HG03039 (cell line): ENCODE measurements at regions not wholly inside any gene's neighbourhood (a gene's known extent, or its start where the extent isn't known, plus 50 kb on each side); places are given as distances from the start of the nearest gene placed in this dataset.

Experiments used
- ATAC-seq: cut with Tn5 transposase; IDR thresholded peaks from one replicate; pipeline ENCODE4 v1.9.1; 2021; ENCODE audit warnings: mild to moderate bottlenecking, moderate library complexity; ENCODE audit not compliant: unreplicated experiment

- ATAC-seq: no peak
These were observed 53.6 kb upstream of the LYVE1 start for GRCh38 chr11:10622108-10622507.

- no peak for ATAC-seq
These were observed 50.7 kb upstream of the LYVE1 start for GRCh38 chr11:10619131-10619680.

GRCh38 chr11:10618490-10618889 lies 50.0 kb upstream of the LYVE1 start:
- ATAC-seq: no peak
